Stimulated activated CD4-positive, alpha-beta T cell treated with anti-CD3 and anti-CD28 coated beads, Interleukin-1b, Interleukin-23, amount 100 ng/mL, for 4 hours (primary cell): ENCODE measurements at regions not wholly inside any gene's neighbourhood (a gene's known extent, or its start where the extent isn't known, plus 50 kb on each side); places are given as distances from the start of the nearest gene placed in this dataset.
"Not testable (repeated sequence)": the region's sequence is repeated elsewhere in the genome, so short reads cannot be mapped to it uniquely, and the experiment has no call there.

Source experiments
- DNase-seq, 2 donors: peaks; one replicate each; pipeline ENCODE4 v3.0.0-alpha.2; 2020; ENCODE audit warnings: low read depth in 2 of 2

- DNase-seq, result no peak
These were observed 70.6 kb downstream of the RSL24D1 start for GRCh38 chr15:55126111-55126510.

- DNase-seq, result no peak
These were observed 72.1 kb downstream of the RSL24D1 start for GRCh38 chr15:55124616-55125015.

- DNase-seq, result no peak
These were observed 78.3 kb downstream of the RSL24D1 start for GRCh38 chr15:55118344-55118870.

GRCh38 chr15:55116636-55117035 is 80.1 kb downstream of the RSL24D1 start:
- no peak for DNase-seq

GRCh38 chr15:55113736-55114135 is 83.0 kb downstream of the RSL24D1 start:
- no peak for DNase-seq

GRCh38 chr15:55112706-55113105 is 84.0 kb downstream of the RSL24D1 start:
- DNase-seq, result no peak

- DNase-seq, result no peak
These were observed 86.3 kb downstream of the RSL24D1 start for GRCh38 chr15:55110446-55110845.

GRCh38 chr15:55108858-55109518 is 87.8 kb downstream of the RSL24D1 start:
- DNase-seq, result peak; percentile 14 to 39

GRCh38 chr15:55108448-55108847 is 88.3 kb downstream of the RSL24D1 start:
- DNase-seq, result no peak

GRCh38 chr15:55106155-55106554 is 90.6 kb downstream of the RSL24D1 start:
- no peak for DNase-seq

- DNase-seq, result no peak
These were observed 102.6 kb downstream of the RSL24D1 start for GRCh38 chr15:55094136-55094535.

- DNase-seq, result no peak
These were observed 108.5 kb downstream of the RSL24D1 start for GRCh38 chr15:55088207-55088606.

GRCh38 chr15:55084673-55085072 is 112.1 kb downstream of the RSL24D1 start:
- DNase-seq, result no peak

GRCh38 chr15:55084216-55084615 is 112.5 kb downstream of the RSL24D1 start:
- no peak for DNase-seq

GRCh38 chr15:55077052-55077451 is 119.7 kb downstream of the RSL24D1 start:
- DNase-seq, result not testable (repeated sequence)

- no peak for DNase-seq
These were observed 122.3 kb downstream of the RSL24D1 start for GRCh38 chr15:55074431-55074830.

GRCh38 chr15:55063970-55064369 is 132.8 kb downstream of the RSL24D1 start:
- DNase-seq, result not testable (repeated sequence)

GRCh38 chr15:55060836-55061235 is 135.9 kb downstream of the RSL24D1 start:
- DNase-seq, result no peak

- no peak for DNase-seq
These were observed 140.2 kb downstream of the RSL24D1 start for GRCh38 chr15:55056500-55056899.

- no peak for DNase-seq
These were observed 152.6 kb downstream of the RSL24D1 start for GRCh38 chr15:55044162-55044561.

GRCh38 chr15:55037071-55037470 is 159.7 kb downstream of the RSL24D1 start:
- no peak for DNase-seq

- DNase-seq, result no peak
These were observed 161.0 kb downstream of the RSL24D1 start for GRCh38 chr15:55035749-55036148.

GRCh38 chr15:55033574-55033973 is 163.2 kb downstream of the RSL24D1 start:
- no peak for DNase-seq

- DNase-seq, result no peak
These were observed 165.0 kb downstream of the RSL24D1 start for GRCh38 chr15:55031727-55032126.
